Thoracic aorta (tissue), 2 donors: ENCODE measurements at regions not wholly inside any gene's neighbourhood (a gene's known extent, or its start where the extent isn't known, plus 50 kb on each side); places are given as distances from the start of the nearest gene placed in this dataset.

Source experiments
- ATAC-seq: fragments of 150-250 bp; one replicate; pipeline ENCODE4 v1.8.0; 2017; ENCODE audit warnings: low read depth; ENCODE audit not compliant: insufficient number of reproducible peaks, low FRiP score
- DNase-seq: peaks from one replicate; pipeline ENCODE4 v3.0.0-alpha.2; 2020; ENCODE audit warnings: low spot score
- H3K27ac ChIP-seq, 2 donors: fragments of 200-600 bp; sonication (generic); 1 replicate in 1 of 2; 2 replicates in 1 of 2; pipeline ENCODE4 v1.5.1; 2016; ENCODE audit warnings: mild to moderate bottlenecking in 2 of 2, moderate library complexity in 2 of 2
- H3K27me3 ChIP-seq: fragments of 200-600 bp; sonication (generic); replicated peaks from 2 replicates; pipeline ENCODE4 v1.6.0; 2016; ENCODE audit warnings: mild to moderate bottlenecking; ENCODE audit not compliant: insufficient read depth
- H3K36me3 ChIP-seq: fragments of 200-600 bp; sonication (generic); one replicate; pipeline ENCODE4 v1.5.1; 2016
- H3K4me1 ChIP-seq, 2 donors: fragments of 200-600 bp; sonication (generic); 1 replicate in 1 of 2; 2 replicates in 1 of 2; pipeline versions ENCODE4 v1.5.1 to v1.6.0; 2016; ENCODE audit warnings: low read depth in 2 of 2, mild to moderate bottlenecking in 1 of 2; ENCODE audit not compliant: control insufficient read depth in 1 of 2
- H3K4me3 ChIP-seq: fragments of 200-600 bp; sonication (generic); 2 replicates; pipeline ENCODE4 v1.5.1; 2016; ENCODE audit warnings: mild to moderate bottlenecking
- H3K9me3 ChIP-seq: fragments of 200-600 bp; sonication (generic); 2 replicates; pipeline ENCODE4 v1.5.1; 2016
- TF ChIP-seq, protein P1 (sequence below): fragments of 200-600 bp; sonication (generic); IDR thresholded peaks from one replicate; pipeline ENCODE4 v1.5.1; 2019; ENCODE audit warnings: antibody characterized with exemption

DNA sequence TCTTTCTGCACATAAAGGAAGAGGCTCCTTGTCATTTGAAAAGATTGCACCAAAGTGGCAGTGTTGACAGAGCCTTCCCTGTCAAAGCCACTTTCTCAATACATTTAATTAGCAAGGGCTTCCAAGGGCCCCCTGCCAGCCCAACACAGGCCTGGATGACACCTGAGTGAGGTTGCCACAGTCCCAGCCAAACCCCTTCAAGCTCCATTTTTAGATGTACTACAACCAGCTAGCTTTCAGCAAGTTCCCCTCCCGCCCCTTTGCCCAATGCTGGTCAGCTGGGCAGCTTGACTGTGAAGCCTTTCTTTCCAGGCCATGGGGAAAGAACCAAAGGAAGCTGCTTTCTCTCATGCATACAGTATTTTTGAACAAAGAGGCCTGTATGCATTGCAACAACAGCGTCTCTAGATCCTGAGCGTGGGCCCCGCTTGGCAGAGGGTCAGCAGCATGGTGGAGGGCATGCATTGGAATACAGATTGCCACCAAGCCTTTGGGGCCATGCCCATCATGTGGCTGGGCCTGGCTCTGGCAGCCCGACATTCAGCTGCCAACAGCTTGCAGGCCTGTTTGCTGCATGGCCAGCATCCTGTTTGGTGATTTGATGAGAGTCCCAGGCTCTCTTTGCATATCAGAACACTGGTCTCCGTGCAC is 261.1 kb upstream of the GATB start:
- no peak for ATAC-seq
- Histone ChIP-seq H3K4me1 (no peaks in the 10 kb centered on the region), H3K27me3 (no peaks in the 10 kb centered on the region), H3K27ac (no peak overlapping the region), H3K4me3 (no peak overlapping the region), H3K36me3 (no peaks in the 10 kb centered on the region), H3K9me3 (no peaks in the 10 kb centered on the region)
- DNase-seq: no peak
- TF ChIP-seq, protein P1, sequence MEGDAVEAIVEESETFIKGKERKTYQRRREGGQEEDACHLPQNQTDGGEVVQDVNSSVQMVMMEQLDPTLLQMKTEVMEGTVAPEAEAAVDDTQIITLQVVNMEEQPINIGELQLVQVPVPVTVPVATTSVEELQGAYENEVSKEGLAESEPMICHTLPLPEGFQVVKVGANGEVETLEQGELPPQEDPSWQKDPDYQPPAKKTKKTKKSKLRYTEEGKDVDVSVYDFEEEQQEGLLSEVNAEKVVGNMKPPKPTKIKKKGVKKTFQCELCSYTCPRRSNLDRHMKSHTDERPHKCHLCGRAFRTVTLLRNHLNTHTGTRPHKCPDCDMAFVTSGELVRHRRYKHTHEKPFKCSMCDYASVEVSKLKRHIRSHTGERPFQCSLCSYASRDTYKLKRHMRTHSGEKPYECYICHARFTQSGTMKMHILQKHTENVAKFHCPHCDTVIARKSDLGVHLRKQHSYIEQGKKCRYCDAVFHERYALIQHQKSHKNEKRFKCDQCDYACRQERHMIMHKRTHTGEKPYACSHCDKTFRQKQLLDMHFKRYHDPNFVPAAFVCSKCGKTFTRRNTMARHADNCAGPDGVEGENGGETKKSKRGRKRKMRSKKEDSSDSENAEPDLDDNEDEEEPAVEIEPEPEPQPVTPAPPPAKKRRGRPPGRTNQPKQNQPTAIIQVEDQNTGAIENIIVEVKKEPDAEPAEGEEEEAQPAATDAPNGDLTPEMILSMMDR: no peak

DNA sequence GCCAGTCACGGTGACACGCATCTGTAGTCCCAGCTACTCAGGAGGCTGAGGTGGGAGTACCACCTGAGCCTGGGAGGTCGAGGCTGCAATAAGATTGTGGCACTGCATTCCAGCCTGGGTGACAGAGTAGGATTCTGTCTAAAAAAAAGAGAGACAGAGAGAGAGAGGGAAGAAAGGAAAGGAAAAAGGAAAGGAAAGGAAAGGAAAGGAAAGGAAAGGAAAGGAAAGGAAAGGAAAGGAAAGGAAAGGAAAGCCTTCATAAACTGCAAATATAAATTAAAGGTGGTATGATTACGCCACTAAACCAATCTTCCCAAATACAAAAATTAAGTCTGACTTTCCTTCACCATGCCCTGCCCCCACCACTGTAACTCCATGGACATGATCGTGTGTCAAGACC is 259.3 kb upstream of the GATB start:
- Histone ChIP-seq H3K4me1 (no peaks in the 10 kb centered on the region), H3K36me3 (no peaks in the 10 kb centered on the region), H3K9me3 (no peaks in the 10 kb centered on the region), H3K27ac (no peak overlapping the region), H3K4me3 (no peak overlapping the region), H3K27me3 (no peaks in the 10 kb centered on the region)
- ATAC-seq (no peak), DNase-seq (no peak)
- TF ChIP-seq, protein P1: no peak

DNA sequence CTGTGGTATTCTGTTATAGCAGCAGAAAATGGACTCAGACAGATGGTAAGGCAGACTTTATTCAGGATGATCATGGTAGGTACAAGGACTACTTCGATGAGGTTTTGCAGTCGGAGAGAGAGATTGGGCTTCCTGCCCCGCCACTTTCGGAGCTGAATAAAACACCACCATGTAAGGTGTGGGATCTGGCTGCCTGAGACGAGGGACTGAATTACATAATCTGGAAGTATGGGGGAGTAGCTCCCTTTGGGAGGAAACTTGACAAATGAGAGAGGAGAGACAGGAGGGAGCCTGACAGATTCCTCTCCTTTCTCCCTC is 255.5 kb upstream of the GATB start:
- H3K9me3 ChIP-seq: no peaks in the 10 kb centered on the region
- H3K27ac ChIP-seq: no peak overlapping the region
- no peak for ATAC-seq
- no peaks in the 10 kb centered on the region for H3K27me3 ChIP-seq
- TF ChIP-seq, protein P1: no peak
- no peaks in the 10 kb centered on the region for H3K4me1 ChIP-seq
- H3K4me3 ChIP-seq: no peak overlapping the region
- H3K36me3 ChIP-seq: no peaks in the 10 kb centered on the region
- DNase-seq: no peak

DNA sequence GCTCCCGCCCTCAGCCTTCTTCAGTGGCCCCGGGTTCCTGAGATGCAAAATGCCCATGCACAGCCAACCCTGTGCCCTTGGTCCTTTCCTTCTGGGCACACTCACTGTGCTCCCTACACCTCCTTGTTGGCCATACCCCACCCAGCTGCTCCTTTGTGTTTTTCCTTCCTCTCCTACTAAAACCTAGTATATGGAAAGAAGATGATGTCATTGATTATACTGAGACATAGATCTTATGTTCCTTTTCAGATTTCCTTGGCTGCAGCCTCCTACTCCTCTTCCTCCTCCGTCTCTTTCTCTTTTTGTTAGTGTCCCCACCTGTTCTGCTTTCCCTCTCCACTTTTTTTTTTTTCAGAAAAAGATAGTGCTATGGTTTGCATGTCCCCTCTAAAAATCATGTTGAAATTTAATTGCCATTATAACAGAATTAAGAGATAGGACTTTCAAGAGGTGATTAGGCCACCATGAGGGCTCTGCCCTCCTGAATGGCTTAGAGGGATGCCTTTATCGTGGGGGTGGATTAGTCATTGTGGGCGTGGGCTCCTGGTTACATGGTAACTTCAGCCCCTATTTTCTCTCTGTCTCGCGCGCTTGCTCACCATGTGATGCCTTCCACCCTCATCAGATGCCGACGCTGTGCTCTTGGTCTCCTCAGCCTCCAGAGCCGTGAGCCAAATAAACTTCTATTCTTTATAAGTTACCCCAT is 254.9 kb upstream of the GATB start:
- no peak overlapping the region for H3K27ac ChIP-seq
- TF ChIP-seq, protein P1: no peak
- H3K36me3 ChIP-seq: no peaks in the 10 kb centered on the region
- no peak for DNase-seq
- H3K9me3 ChIP-seq: no peaks in the 10 kb centered on the region
- no peak overlapping the region for H3K4me3 ChIP-seq
- H3K4me1 ChIP-seq: peaks cover 0 to under 1% of the 10 kb centered on the region in 2 donors
- H3K27me3 ChIP-seq: no peaks in the 10 kb centered on the region
- ATAC-seq: no peak

- ATAC-seq (no peak), DNase-seq (no peak)
- no peak overlapping the region for H3K4me3 ChIP-seq
- H3K36me3 ChIP-seq: no peaks in the 10 kb centered on the region
- no peaks in the 10 kb centered on the region for H3K27me3 ChIP-seq
- peaks cover 0 to 13% of the 10 kb centered on the region in 2 donors for H3K4me1 ChIP-seq
- no peaks in the 10 kb centered on the region for H3K9me3 ChIP-seq
- TF ChIP-seq, protein P1: no peak
- no peak overlapping the region for H3K27ac ChIP-seq
These were observed 253.5 kb upstream of the GATB start for GRCh38 chr4:152014280-152014679.
